SU-DHL-6 (cell line): ENCODE measurements at regions not wholly inside any gene's neighbourhood (a gene's known extent, or its start where the extent isn't known, plus 50 kb on each side); places are given as distances from the start of the nearest gene placed in this dataset.

ENCODE experiments used
- EZH2phosphoT487 ChIP-seq: fragments of 200-600 bp; sonication (generic), shearing (Covaris generic); conservative IDR thresholded peaks from 2 replicates; pipeline ENCODE4 v1.6.1; 2018; ENCODE audit warnings: mild to moderate bottlenecking, antibody characterized with exemption, low read length, moderate library complexity, mixed read lengths
- TF ChIP-seq, protein P1 (sequence below): fragments of 200-600 bp; sonication (generic); IDR thresholded peaks from one replicate; pipeline ENCODE4 v1.5.1; 2017; ENCODE audit warnings: antibody characterized with exemption, mild to moderate bottlenecking, low read length, moderate library complexity; ENCODE audit not compliant: insufficient read depth, poor library complexity, severe bottlenecking

DNA sequence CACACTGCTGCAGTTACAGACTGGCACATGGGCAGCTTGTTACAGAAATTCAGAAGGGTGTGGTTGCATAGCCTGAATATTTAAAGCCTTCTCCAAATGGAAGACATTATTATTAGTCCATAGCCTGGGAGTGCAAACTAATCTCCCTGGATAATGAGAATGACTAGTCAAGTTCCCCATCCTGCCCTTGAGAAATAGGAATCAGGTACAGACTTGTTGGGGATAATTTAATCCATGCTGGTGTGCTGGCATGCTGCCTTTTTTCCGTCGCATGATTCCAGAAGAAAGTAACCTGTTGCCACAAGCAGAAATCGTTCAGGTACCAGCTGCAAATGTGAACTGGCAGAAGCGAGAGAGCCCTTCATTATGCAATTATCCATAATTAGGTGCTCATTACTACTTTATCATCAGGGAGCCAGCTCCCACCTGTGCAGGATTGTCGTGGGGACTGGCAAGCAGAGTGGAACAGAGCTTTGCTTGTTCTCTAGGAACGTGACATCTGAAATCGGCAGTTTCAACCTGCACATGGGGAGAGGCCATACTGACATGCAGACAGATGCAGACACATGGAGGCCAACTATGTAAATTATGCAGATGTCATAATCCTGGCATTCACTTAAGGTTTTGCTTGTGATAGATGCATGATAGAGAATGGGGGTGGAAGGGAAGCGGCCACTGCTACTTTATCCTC, 419.4 kb downstream of the PMP22 start:
- TF ChIP-seq, protein P1, sequence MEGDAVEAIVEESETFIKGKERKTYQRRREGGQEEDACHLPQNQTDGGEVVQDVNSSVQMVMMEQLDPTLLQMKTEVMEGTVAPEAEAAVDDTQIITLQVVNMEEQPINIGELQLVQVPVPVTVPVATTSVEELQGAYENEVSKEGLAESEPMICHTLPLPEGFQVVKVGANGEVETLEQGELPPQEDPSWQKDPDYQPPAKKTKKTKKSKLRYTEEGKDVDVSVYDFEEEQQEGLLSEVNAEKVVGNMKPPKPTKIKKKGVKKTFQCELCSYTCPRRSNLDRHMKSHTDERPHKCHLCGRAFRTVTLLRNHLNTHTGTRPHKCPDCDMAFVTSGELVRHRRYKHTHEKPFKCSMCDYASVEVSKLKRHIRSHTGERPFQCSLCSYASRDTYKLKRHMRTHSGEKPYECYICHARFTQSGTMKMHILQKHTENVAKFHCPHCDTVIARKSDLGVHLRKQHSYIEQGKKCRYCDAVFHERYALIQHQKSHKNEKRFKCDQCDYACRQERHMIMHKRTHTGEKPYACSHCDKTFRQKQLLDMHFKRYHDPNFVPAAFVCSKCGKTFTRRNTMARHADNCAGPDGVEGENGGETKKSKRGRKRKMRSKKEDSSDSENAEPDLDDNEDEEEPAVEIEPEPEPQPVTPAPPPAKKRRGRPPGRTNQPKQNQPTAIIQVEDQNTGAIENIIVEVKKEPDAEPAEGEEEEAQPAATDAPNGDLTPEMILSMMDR, result no peak
- TF ChIP-seq EZH2phosphoT487, result no peak
